A673 (cell line): ENCODE measurements at regions not wholly inside any gene's neighbourhood (a gene's known extent, or its start where the extent isn't known, plus 50 kb on each side); places are given as distances from the start of the nearest gene placed in this dataset.

ENCODE experiments used
- BruUV-seq: library from RNA; stranded (reverse); fragments of 400-500 nt; replicated peaks from 2 replicates; lab custom pipeline; 2021; lab: Mats Ljungman, UMichigan
- CTCF ChIA-PET: fragments of 300-600 bp; sonication (Branson Sonifier 250); formaldehyde crosslinking; loops from one replicate; lab custom pipeline; 2022; ENCODE audit warnings: antibody characterized with exemption; lab: Charles Lee
- POLR2A ChIA-PET: fragments of 300-600 bp; sonication (Branson Sonifier 250); formaldehyde crosslinking; loops from one replicate; lab custom pipeline; 2022; ENCODE audit warnings: antibody characterized with exemption; ENCODE audit not compliant: low non-redundant PET; lab: Charles Lee
- DNase-seq: peaks from one replicate; pipeline ENCODE4 v3.0.0-alpha.2; 2015; ENCODE audit warnings: low spot score
- H3K27ac ChIP-seq: fragments of 200-600 bp; sonication (generic); 2 replicates; pipeline ENCODE4 v1.5.1; 2016; ENCODE audit warnings: mixed run types, low read depth, mild to moderate bottlenecking, mixed read lengths, antibody characterized with exemption, low read length; ENCODE audit not compliant: poor library complexity, severe bottlenecking
- H3K27me3 ChIP-seq: fragments of 200-600 bp; sonication (generic); replicated peaks from 2 replicates; pipeline ENCODE4 v1.6.1; 2017; ENCODE audit warnings: mixed run types, low read depth, mild to moderate bottlenecking, mixed read lengths, antibody characterized with exemption, low read length; ENCODE audit not compliant: insufficient read depth, poor library complexity
- H3K36me3 ChIP-seq: fragments of 200-600 bp; sonication (generic); 2 replicates; pipeline ENCODE4 v1.6.1; 2016; ENCODE audit warnings: mixed run types, mild to moderate bottlenecking, mixed read lengths, antibody characterized with exemption, low read length; ENCODE audit not compliant: insufficient read depth, poor library complexity, severe bottlenecking
- H3K4me1 ChIP-seq: fragments of 200-600 bp; sonication (generic); 2 replicates; pipeline ENCODE4 v1.6.1; 2017; ENCODE audit warnings: mixed run types, mild to moderate bottlenecking, mixed read lengths, antibody characterized with exemption, low read length; ENCODE audit not compliant: insufficient read depth, poor library complexity, severe bottlenecking
- H3K4me3 ChIP-seq: fragments of 200-600 bp; sonication (generic); 2 replicates; pipeline ENCODE4 v1.5.1; 2016; ENCODE audit warnings: low read depth, mixed run types, mild to moderate bottlenecking, mixed read lengths, low read length; ENCODE audit not compliant: poor library complexity, severe bottlenecking
- H3K9me3 ChIP-seq: fragments of 200-600 bp; sonication (generic); 2 replicates; pipeline ENCODE4 v1.6.1; 2016; ENCODE audit warnings: mixed run types, low read depth, mild to moderate bottlenecking, mixed read lengths, antibody characterized with exemption, low read length; ENCODE audit not compliant: poor library complexity, severe bottlenecking
- CTCF ChIP-seq: fragments of 300-800, 200-600 bp; sonication (generic); conservative IDR thresholded peaks from 2 replicates; pipeline ENCODE4 v1.5.1; 2017; ENCODE audit warnings: low read depth, mild to moderate bottlenecking, antibody characterized with exemption, low read length, moderate library complexity, mixed read lengths
- EZH2 ChIP-seq: fragments of 200-600 bp; sonication (generic); IDR thresholded peaks from 2 replicates; pipeline ENCODE4 v1.6.1; 2017; ENCODE audit warnings: borderline replicate concordance, low read depth, mild to moderate bottlenecking, mixed read lengths, antibody characterized with exemption, low read length; ENCODE audit not compliant: poor library complexity, severe bottlenecking
- intact Hi-C: fragments of 100-400 bp; cut with micrococcal nuclease; formaldehyde crosslinking; loops from one replicate; pipeline ENCODE4 v1.10.0; 2022; ENCODE audit not compliant: unreplicated experiment

GRCh38 chr10:128432011-128432410, 305.8 kb upstream of the MKI67 start:
- intact Hi-C loops, result no loop called here
- DNase-seq, result no peak
- CTCF ChIA-PET, result interaction anchor here (0.6 kb wide), 1 partner anchor 353 kb away, joined by 3 read pairs; no protein-coding TSS in a partner anchor
- Histone ChIP-seq H3K9me3 (no peaks in the 10 kb centered on the region), H3K27ac (no peak overlapping the region), H3K36me3 (no peaks in the 10 kb centered on the region), H3K4me1 (no peaks in the 10 kb centered on the region), H3K27me3 (peaks cover 34% of the 10 kb centered on the region), H3K4me3 (no peak overlapping the region)
- TF ChIP-seq EZH2 (no peak), CTCF (no peak)
- no TSS peak for BruUV-seq
- POLR2A ChIA-PET, result no interaction called here

- no peak overlapping the region for H3K4me3 ChIP-seq
- H3K9me3 ChIP-seq, result no peaks in the 10 kb centered on the region
- H3K27ac ChIP-seq, result no peak overlapping the region
- H3K27me3 ChIP-seq, result peaks cover 34% of the 10 kb centered on the region
- CTCF ChIA-PET, result no interaction called here
- BruUV-seq, result no TSS peak
- TF ChIP-seq CTCF, result no peak
- TF ChIP-seq EZH2, result no peak
- DNase-seq, result no peak
- intact Hi-C loops, result no loop called here
- POLR2A ChIA-PET, result no interaction called here
- no peaks in the 10 kb centered on the region for H3K36me3 ChIP-seq
- H3K4me1 ChIP-seq, result no peaks in the 10 kb centered on the region
Observed at GRCh38 chr10:128432423-128432822, 306.2 kb upstream of the MKI67 start.

GRCh38 chr10:128435811-128436210, 309.6 kb upstream of the MKI67 start:
- H3K27me3 ChIP-seq, result peaks cover 21% of the 10 kb centered on the region
- TF ChIP-seq CTCF, result no peak
- TF ChIP-seq EZH2, result no peak
- no peaks in the 10 kb centered on the region for H3K4me1 ChIP-seq
- POLR2A ChIA-PET, result no interaction called here
- no peak overlapping the region for H3K27ac ChIP-seq
- intact Hi-C loops, result no loop called here
- no peak for DNase-seq
- no peaks in the 10 kb centered on the region for H3K9me3 ChIP-seq
- no peaks in the 10 kb centered on the region for H3K36me3 ChIP-seq
- no peak overlapping the region for H3K4me3 ChIP-seq
- CTCF ChIA-PET, result no interaction called here
- no TSS peak for BruUV-seq
